ENCODE measurements at regions not wholly inside any gene's neighbourhood (a gene's known extent, or its start where the extent isn't known, plus 50 kb on each side); places are given as distances from the start of the nearest gene placed in this dataset.

DNA sequence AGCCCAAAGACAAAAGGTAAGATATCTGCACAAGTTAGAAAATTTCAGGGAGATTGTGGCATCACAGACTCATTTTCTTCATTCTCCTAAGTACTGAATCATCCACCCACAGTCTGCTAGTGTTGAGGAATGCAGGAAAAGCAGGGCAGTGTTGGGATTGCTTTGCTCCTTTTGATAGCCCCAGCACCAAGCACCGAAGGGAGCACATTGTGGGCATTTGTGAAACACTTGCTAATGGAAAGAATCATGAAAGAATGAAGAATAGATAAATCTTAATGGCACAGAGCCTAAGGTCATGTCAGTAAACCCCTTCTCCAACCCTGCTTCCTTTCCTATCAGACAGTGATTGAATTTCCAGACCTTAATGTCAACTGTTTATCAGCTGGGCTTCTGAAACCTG lies 103.1 kb upstream of the GPRIN3 start:
- TF ChIP-seq, protein P1, sequence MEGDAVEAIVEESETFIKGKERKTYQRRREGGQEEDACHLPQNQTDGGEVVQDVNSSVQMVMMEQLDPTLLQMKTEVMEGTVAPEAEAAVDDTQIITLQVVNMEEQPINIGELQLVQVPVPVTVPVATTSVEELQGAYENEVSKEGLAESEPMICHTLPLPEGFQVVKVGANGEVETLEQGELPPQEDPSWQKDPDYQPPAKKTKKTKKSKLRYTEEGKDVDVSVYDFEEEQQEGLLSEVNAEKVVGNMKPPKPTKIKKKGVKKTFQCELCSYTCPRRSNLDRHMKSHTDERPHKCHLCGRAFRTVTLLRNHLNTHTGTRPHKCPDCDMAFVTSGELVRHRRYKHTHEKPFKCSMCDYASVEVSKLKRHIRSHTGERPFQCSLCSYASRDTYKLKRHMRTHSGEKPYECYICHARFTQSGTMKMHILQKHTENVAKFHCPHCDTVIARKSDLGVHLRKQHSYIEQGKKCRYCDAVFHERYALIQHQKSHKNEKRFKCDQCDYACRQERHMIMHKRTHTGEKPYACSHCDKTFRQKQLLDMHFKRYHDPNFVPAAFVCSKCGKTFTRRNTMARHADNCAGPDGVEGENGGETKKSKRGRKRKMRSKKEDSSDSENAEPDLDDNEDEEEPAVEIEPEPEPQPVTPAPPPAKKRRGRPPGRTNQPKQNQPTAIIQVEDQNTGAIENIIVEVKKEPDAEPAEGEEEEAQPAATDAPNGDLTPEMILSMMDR (IDR thresholded peaks at IDR 0.05), result no peak

GRCh38 chr4:89404530-89404929 lies 96.9 kb upstream of the GPRIN3 start:
- no peak for DNase-seq
- no peaks in the 10 kb centered on the region for H3K27me3 ChIP-seq (ENCODE audit: low read depth)
- no peak overlapping the region for H3K4me3 ChIP-seq
- ATAC-seq, result no peak
- no peak overlapping the region for H3K27ac ChIP-seq
- no peaks in the 10 kb centered on the region for H3K9me3 ChIP-seq
- no peaks in the 10 kb centered on the region for H3K36me3 ChIP-seq
- H3K4me1 ChIP-seq, result no peaks in the 10 kb centered on the region
- intact Hi-C loops (cut with DNase I), result no loop called here
- TF ChIP-seq, protein P1 (IDR thresholded peaks at IDR 0.05), result no peak

More for the DNA sequence above, 103.1 kb upstream of the GPRIN3 start:
- no peak overlapping the region for H3K4me3 ChIP-seq
- no peak for ATAC-seq
- H3K9me3 ChIP-seq, result no peaks in the 10 kb centered on the region
- H3K36me3 ChIP-seq, result no peaks in the 10 kb centered on the region
- intact Hi-C loops (cut with DNase I), result no loop called here
- H3K27me3 ChIP-seq (ENCODE audit: low read depth), result no peaks in the 10 kb centered on the region
- no peak overlapping the region for H3K27ac ChIP-seq
- no peaks in the 10 kb centered on the region for H3K4me1 ChIP-seq
- no peak for DNase-seq

GRCh38 chr4:89403826-89404225 lies 96.2 kb upstream of the GPRIN3 start:
- DNase-seq, result no peak
- TF ChIP-seq, protein P1 (IDR thresholded peaks at IDR 0.05), result no peak
- ATAC-seq, result no peak
- intact Hi-C loops (cut with DNase I), result no loop called here
- Histone ChIP-seq H3K36me3 (no peaks in the 10 kb centered on the region), H3K27me3 (ENCODE audit: low read depth) (no peaks in the 10 kb centered on the region), H3K4me1 (no peaks in the 10 kb centered on the region), H3K27ac (no peak overlapping the region), H3K9me3 (no peaks in the 10 kb centered on the region), H3K4me3 (no peak overlapping the region)

DNA sequence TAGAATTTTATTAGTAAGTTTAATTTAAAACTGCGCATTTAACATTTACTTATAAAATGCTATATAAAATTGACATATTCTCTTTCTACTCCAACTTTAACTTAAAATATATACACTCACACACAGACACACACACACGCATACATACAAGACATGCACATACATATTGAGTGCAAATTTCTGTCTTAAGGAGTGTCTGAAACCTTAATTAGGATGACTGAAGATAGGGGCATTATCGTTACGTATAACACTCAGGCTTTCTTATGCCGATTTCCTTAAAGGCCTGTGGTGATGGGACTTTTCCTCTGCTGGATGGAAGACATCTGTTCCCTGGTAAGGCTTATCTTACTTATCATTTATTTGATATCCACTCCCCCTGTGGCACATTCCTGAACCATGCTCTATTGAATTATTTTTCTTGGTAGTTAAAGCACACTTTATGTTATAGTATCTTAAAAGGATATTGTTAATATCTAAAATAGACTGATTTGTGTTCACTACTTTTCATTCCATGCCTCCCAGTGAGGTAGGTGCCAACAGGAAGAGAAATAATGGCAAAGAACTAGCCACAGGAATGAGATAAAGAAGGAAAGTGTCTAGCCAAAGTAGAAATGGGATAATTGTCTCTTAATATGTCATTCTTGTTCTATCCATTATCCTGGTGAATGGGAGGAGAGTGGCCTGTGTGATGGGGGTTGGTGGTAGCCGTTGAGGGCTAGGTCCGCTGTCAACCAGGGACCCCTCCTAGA lies 92.9 kb upstream of the GPRIN3 start:
- ATAC-seq (no peak), DNase-seq (no peak)
- intact Hi-C loops (cut with DNase I), result no loop called here
- Histone ChIP-seq H3K4me1 (no peaks in the 10 kb centered on the region), H3K27ac (no peak overlapping the region), H3K9me3 (no peaks in the 10 kb centered on the region), H3K4me3 (no peak overlapping the region), H3K27me3 (ENCODE audit: low read depth) (no peaks in the 10 kb centered on the region), H3K36me3 (no peaks in the 10 kb centered on the region)
- TF ChIP-seq, protein P1 (IDR thresholded peaks at IDR 0.05), result no peak

GRCh38 chr4:89398644-89399043 lies 91.0 kb upstream of the GPRIN3 start:
- DNase-seq, result no peak
- TF ChIP-seq, protein P1 (IDR thresholded peaks at IDR 0.05), result no peak
- ATAC-seq, result no peak
- Histone ChIP-seq H3K4me1 (no peaks in the 10 kb centered on the region), H3K9me3 (no peaks in the 10 kb centered on the region), H3K27me3 (ENCODE audit: low read depth) (no peaks in the 10 kb centered on the region), H3K4me3 (no peak overlapping the region), H3K36me3 (no peaks in the 10 kb centered on the region), H3K27ac (no peak overlapping the region)
- intact Hi-C loops (cut with DNase I), result no loop called here
